GM12878 (cell line): ENCODE measurements at regions not wholly inside any gene's neighbourhood (a gene's known extent, or its start where the extent isn't known, plus 50 kb on each side); places are given as distances from the start of the nearest gene placed in this dataset.

Source experiments
- ATAC-seq: fragments of 200-7000 bp; cut with Tn5 transposase; 3 replicates; pipeline ENCODE4 v1.9.1; 2020; ENCODE audit warnings: mild to moderate bottlenecking, moderate library complexity
- BruUV-seq: library from RNA; stranded (reverse); fragments of 400-500 nt; replicated peaks from 2 replicates; lab custom pipeline; 2021; lab: Mats Ljungman, UMichigan
- CTCF ChIA-PET: fragments of 300-600 bp; sonication (Branson Sonifier 250); formaldehyde crosslinking; extraction: SDS; loops from one replicate; lab custom pipeline; 2021; ENCODE audit warnings: inconsistent platforms; lab: Yijun Ruan, JAX
- POLR2A ChIA-PET: fragments of 350-600 bp; formaldehyde crosslinking; extraction: SDS; loops from one replicate; lab custom pipeline; 2021; ENCODE audit warnings: inconsistent platforms; lab: Charles Lee
- RAD21 ChIA-PET: fragments of 300-600 bp; sonication (Branson Sonifier 250); formaldehyde crosslinking; loops from one replicate; lab custom pipeline; 2023; ENCODE audit warnings: antibody characterized with exemption; ENCODE audit not compliant: unreplicated experiment; lab: Charles Lee
- SMC1A ChIA-PET: fragments of 300-600 bp; sonication (Branson Sonifier 250); formaldehyde crosslinking; loops from one replicate; lab custom pipeline; 2023; ENCODE audit not compliant: unreplicated experiment, uncharacterized antibody; lab: Charles Lee
- DNase-seq: peaks from one replicate; pipeline ENCODE4 v3.0.0-alpha.2; 2011; ENCODE audit warnings: low read depth, low spot score
- FAIRE-seq: peaks from 3 replicates; lab custom pipeline; 2011; peaks lifted over from hg19 to GRCh38; lab: Jason Lieb, UNC
- H2AFZ ChIP-seq: 2 replicates; pipeline ENCODE4 v1.6.0; 2011; ENCODE audit warnings: low read depth, low read length, control low read depth; ENCODE audit not compliant: control insufficient read depth
- H3K27ac ChIP-seq: 2 replicates; pipeline ENCODE4 v1.5.1; 2011; ENCODE audit warnings: control low read depth; ENCODE audit not compliant: control insufficient read depth, insufficient read depth
- H3K27me3 ChIP-seq, 2 experiments: replicated peaks in 1 of 2; 2 replicates each; pipeline versions ENCODE4 v1.6.0 to v1.6.1; 2011; ENCODE audit warnings: low read length in 1 of 2; ENCODE audit not compliant: control insufficient read depth in 2 of 2, insufficient read depth in 2 of 2
- H3K36me3 ChIP-seq, 2 experiments: 2 replicates each; pipeline ENCODE4 v1.5.1; 2011; ENCODE audit warnings: low read length in 1 of 2; ENCODE audit not compliant: control insufficient read depth in 2 of 2, insufficient read depth in 2 of 2
- H3K4me1 ChIP-seq: 2 replicates; pipeline ENCODE4 v1.6.1; 2011; ENCODE audit warnings: mild to moderate bottlenecking, low read length, moderate library complexity, mixed read lengths; ENCODE audit not compliant: control insufficient read depth, insufficient read depth
- H3K4me2 ChIP-seq: 2 replicates; pipeline ENCODE4 v1.6.0; 2011; ENCODE audit warnings: control low read depth; ENCODE audit not compliant: control insufficient read depth, insufficient read depth
- H3K4me3 ChIP-seq: fragments of 200-600 bp; sonication (generic); 2 replicates; pipeline ENCODE4 v1.5.1; 2016
- H3K79me2 ChIP-seq: 2 replicates; pipeline ENCODE4 v1.6.0; 2011; ENCODE audit warnings: low read length; ENCODE audit not compliant: control insufficient read depth, insufficient read depth
- H3K9ac ChIP-seq: 2 replicates; pipeline ENCODE4 v1.8.0; 2011; ENCODE audit warnings: low read length, control low read depth, mixed read lengths; ENCODE audit not compliant: control insufficient read depth, insufficient read depth
- H3K9me3 ChIP-seq: replicated peaks from 3 replicates; pipeline ENCODE4 v1.5.1; 2011; ENCODE audit warnings: mild to moderate bottlenecking, low read length; ENCODE audit not compliant: control insufficient read depth, insufficient read depth
- H4K20me1 ChIP-seq: 2 replicates; pipeline ENCODE4 v1.6.0; 2011; ENCODE audit not compliant: control insufficient read depth, insufficient read depth
- ATF7 ChIP-seq: fragments of 450-650 bp; IDR thresholded peaks from 2 replicates; pipeline ENCODE4 v1.6.1; 2016; ENCODE audit warnings: low read depth, mild to moderate bottlenecking
- ETV6 ChIP-seq, 2 experiments: fragments of 450-650 bp in 1 of 2; IDR thresholded peaks in 1 of 2; conservative IDR thresholded peaks in 1 of 2; 2 replicates each; pipeline ENCODE4 v1.6.1; 2014; ENCODE audit warnings: antibody characterized with exemption in 1 of 2, borderline replicate concordance in 1 of 2, low read depth in 1 of 2, mild to moderate bottlenecking in 1 of 2, moderate library complexity in 1 of 2
- IKZF1 ChIP-seq: fragments of 450-650 bp; conservative IDR thresholded peaks from 2 replicates; pipeline ENCODE4 v1.6.1; 2017; ENCODE audit warnings: antibody characterized with exemption, mild to moderate bottlenecking
- JUND ChIP-seq: IDR thresholded peaks from 2 replicates; pipeline ENCODE4 v1.6.1; 2012; ENCODE audit warnings: low read depth, mild to moderate bottlenecking, low read length, improper control_type of control experiment, moderate library complexity
- NFYA ChIP-seq: IDR thresholded peaks from 2 replicates; pipeline ENCODE4 v1.6.1; 2011; ENCODE audit warnings: low read depth, mild to moderate bottlenecking, low read length, improper control_type of control experiment, borderline replicate concordance
- TCF12 ChIP-seq: IDR thresholded peaks from 2 replicates; pipeline ENCODE4 v1.6.1; 2011; ENCODE audit warnings: low read depth, mild to moderate bottlenecking, low read length
- WGBS: methylation state at CpG from one replicate; pipeline ENCODE4 v1.1.6; 2016; ENCODE audit warnings: low lambda C conversion rate; ENCODE audit not compliant: insufficient replicate concordance, insufficient coverage; ENCODE audit errors: missing lambda C conversion rate; 5-methylcytosine and 5-hydroxymethylcytosine counted together
- in situ Hi-C: fragments of 300-500 bp; cut with MboI; formaldehyde crosslinking; loops from 9 replicates; pipeline ENCODE4 v1.14.3; 2018; ENCODE audit warnings: mixed read lengths
- intact Hi-C: fragments of 100-400 bp; cut with micrococcal nuclease; formaldehyde crosslinking; loops from one replicate; pipeline ENCODE4 v1.14.2; 2022; ENCODE audit not compliant: unreplicated experiment
- TF ChIP-seq, protein P1 (sequence below): fragments of 450-650 bp; IDR thresholded peaks from 2 replicates; pipeline ENCODE4 v1.6.1; 2017; ENCODE audit warnings: mild to moderate bottlenecking, moderate library complexity

DNA sequence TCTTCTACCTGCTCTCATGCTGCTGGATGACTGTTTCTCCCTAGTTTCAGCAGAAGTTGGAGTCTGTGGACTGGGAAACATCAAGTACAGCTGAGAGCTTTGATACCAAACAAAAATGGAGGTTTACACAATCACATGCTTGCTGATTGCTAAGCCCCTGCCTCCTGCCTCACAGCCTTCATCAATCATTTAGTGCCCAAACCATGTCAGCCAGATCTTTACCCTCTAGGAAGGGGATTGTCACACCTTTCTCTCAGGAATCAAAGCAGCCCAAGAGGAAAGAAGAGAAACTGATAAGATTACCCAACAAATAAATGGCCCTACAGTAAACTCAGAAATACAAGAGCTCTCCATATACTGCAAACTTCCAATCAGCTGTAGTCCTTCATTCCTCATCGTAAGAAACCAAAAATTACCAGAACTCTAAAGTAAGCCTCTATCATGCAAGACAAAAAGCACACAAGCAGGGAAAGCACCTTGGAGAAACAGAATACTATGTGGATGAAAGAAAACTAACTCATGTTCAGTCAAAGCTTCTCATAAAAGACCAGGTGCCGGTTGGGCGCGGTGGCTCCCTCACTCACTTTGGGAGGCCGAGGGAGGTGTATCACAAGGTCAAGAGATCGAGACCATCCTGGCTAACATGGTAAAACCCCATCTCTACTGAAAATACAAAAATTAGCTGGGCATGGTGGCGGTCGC, 63.6 kb upstream of the RESF1 start:
- 15% methylated on average over 8 of the region's 8 CpGs for WGBS
- in situ Hi-C loops (no loop called here), intact Hi-C loops (loop anchor here (1.0 to 10.0 kb wide), 5 partner anchors 64 to 213 kb away; partner anchors contain the start of genes AMN1 and RESF1)
- peaks cover 38% of the 10 kb centered on the region for H3K9me3 ChIP-seq
- no peaks in the 10 kb centered on the region for H3K79me2 ChIP-seq
- H3K4me1 ChIP-seq = peaks cover 28% of the 10 kb centered on the region
- no peaks in the 10 kb centered on the region for H4K20me1 ChIP-seq
- no peak for FAIRE-seq
- no peak for ATAC-seq
- RAD21 ChIA-PET = interaction anchor here (0.6 to 3.4 kb wide), 9 partner anchors 56 to 213 kb away, joined by 3 to 19 read pairs (median 3); partner anchors contain the start of gene RESF1
- no TSS peak for BruUV-seq
- peak; percentile 36; the same call in 1 of the 2 replicates for TF ChIP-seq TCF12
- no peak for TF ChIP-seq ETV6 (conservative IDR thresholded peaks at IDR 0.05 in 1 of 2, IDR thresholded peaks at IDR 0.05 in 1 of 2; ENCODE audit: borderline replicate concordance in 1 of 2, low read depth in 1 of 2)
- no peak for TF ChIP-seq NFYA
- no peak for TF ChIP-seq IKZF1
- no peak for TF ChIP-seq ATF7
- TF ChIP-seq, protein P1, sequence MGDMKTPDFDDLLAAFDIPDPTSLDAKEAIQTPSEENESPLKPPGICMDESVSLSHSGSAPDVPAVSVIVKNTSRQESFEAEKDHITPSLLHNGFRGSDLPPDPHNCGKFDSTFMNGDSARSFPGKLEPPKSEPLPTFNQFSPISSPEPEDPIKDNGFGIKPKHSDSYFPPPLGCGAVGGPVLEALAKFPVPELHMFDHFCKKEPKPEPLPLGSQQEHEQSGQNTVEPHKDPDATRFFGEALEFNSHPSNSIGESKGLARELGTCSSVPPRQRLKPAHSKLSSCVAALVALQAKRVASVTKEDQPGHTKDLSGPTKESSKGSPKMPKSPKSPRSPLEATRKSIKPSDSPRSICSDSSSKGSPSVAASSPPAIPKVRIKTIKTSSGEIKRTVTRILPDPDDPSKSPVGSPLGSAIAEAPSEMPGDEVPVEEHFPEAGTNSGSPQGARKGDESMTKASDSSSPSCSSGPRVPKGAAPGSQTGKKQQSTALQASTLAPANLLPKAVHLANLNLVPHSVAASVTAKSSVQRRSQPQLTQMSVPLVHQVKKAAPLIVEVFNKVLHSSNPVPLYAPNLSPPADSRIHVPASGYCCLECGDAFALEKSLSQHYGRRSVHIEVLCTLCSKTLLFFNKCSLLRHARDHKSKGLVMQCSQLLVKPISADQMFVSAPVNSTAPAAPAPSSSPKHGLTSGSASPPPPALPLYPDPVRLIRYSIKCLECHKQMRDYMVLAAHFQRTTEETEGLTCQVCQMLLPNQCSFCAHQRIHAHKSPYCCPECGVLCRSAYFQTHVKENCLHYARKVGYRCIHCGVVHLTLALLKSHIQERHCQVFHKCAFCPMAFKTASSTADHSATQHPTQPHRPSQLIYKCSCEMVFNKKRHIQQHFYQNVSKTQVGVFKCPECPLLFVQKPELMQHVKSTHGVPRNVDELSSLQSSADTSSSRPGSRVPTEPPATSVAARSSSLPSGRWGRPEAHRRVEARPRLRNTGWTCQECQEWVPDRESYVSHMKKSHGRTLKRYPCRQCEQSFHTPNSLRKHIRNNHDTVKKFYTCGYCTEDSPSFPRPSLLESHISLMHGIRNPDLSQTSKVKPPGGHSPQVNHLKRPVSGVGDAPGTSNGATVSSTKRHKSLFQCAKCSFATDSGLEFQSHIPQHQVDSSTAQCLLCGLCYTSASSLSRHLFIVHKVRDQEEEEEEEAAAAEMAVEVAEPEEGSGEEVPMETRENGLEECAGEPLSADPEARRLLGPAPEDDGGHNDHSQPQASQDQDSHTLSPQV = no peak
- no peak for TF ChIP-seq JUND
- CTCF ChIA-PET = interaction anchor here (0.7 to 2.4 kb wide), 7 partner anchors 13 to 155 kb away, joined by 3 to 7 read pairs (median 4); no protein-coding TSS in a partner anchor
- peak overlapping the region; percentile 57 for H3K9ac ChIP-seq
- peak overlapping the region; percentile 82; the same call in 1 of the 2 replicates for H3K4me2 ChIP-seq
- DNase-seq = no peak
- no peaks in the 10 kb centered on the region for H3K36me3 ChIP-seq
- peak overlapping the region; percentile 36; the same call in 1 of the 2 replicates for H3K4me3 ChIP-seq
- peak overlapping the region; percentile 98 for H3K27ac ChIP-seq
- SMC1A ChIA-PET = interaction anchor here (0.9 to 4.4 kb wide), 17 partner anchors 10 to 213 kb away, joined by 3 to 25 read pairs (median 5); no protein-coding TSS in a partner anchor
- POLR2A ChIA-PET = interaction anchor here (1.0 kb wide), 1 partner anchor 171 kb away, joined by 3 read pairs; no protein-coding TSS in a partner anchor
- no peak overlapping the region; the same call in 1 of the 2 replicates for H2AFZ ChIP-seq
- no peaks in the 10 kb centered on the region for H3K27me3 ChIP-seq
